Adipocyte (in vitro differentiated cells): ENCODE measurements at regions not wholly inside any gene's neighbourhood (a gene's known extent, or its start where the extent isn't known, plus 50 kb on each side); places are given as distances from the start of the nearest gene placed in this dataset.

Source experiments
- DNase-seq: peaks from one replicate; pipeline ENCODE4 v3.0.0-alpha.2; 2015; ENCODE audit warnings: low read depth
- H3K27me3 ChIP-seq: replicated peaks from 2 replicates; pipeline ENCODE4 v1.7.0; 2013; ENCODE audit warnings: mild to moderate bottlenecking, low read length, moderate library complexity; ENCODE audit not compliant: control insufficient read depth, insufficient read depth
- H3K36me3 ChIP-seq: 2 replicates; pipeline ENCODE4 v1.7.0; 2013; ENCODE audit warnings: low read length, mild to moderate bottlenecking, moderate library complexity; ENCODE audit not compliant: control insufficient read depth, insufficient read depth, severe bottlenecking
- H3K4me1 ChIP-seq: 2 replicates; pipeline ENCODE4 v1.7.0; 2013; ENCODE audit warnings: mild to moderate bottlenecking, low read length, moderate library complexity; ENCODE audit not compliant: control insufficient read depth, insufficient read depth
- H3K4me3 ChIP-seq: 2 replicates; pipeline ENCODE4 v1.7.0; 2013; ENCODE audit warnings: mild to moderate bottlenecking, low read length, moderate library complexity
- H3K9ac ChIP-seq: 2 replicates; pipeline ENCODE4 v1.7.0; 2013; ENCODE audit warnings: mild to moderate bottlenecking, low read length, moderate library complexity
- H3K9me3 ChIP-seq: 2 replicates; pipeline ENCODE4 v1.7.0; 2013; ENCODE audit warnings: mild to moderate bottlenecking, low read length, moderate library complexity; ENCODE audit not compliant: control insufficient read depth

DNA sequence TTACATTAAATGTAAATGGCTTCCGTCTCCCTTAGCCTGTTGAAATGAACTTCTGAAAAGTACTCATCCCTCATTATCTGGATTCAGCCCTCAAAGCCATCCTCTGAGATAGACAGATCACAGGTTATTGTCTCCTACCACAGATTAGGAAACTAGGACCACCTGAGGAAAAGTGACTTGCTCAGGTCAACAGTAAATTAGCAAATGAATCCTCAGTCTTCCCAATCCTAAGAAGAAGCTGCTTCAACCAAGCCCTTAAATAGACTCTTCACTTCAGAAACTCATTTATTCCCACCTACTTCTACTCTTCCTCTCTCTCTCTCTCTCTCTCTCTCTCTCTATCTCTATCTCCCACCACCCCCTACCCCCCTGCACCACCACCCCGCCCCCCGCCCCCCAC is 152.3 kb downstream of the DMRTA2 start:
- H3K36me3 ChIP-seq = no peaks in the 10 kb centered on the region
- no peak overlapping the region for H3K9ac ChIP-seq
- H3K27me3 ChIP-seq = no peaks in the 10 kb centered on the region
- H3K4me3 ChIP-seq = no peak overlapping the region
- H3K4me1 ChIP-seq = peaks cover 29% of the 10 kb centered on the region
- DNase-seq = no peak
- H3K9me3 ChIP-seq = no peaks in the 10 kb centered on the region

DNA sequence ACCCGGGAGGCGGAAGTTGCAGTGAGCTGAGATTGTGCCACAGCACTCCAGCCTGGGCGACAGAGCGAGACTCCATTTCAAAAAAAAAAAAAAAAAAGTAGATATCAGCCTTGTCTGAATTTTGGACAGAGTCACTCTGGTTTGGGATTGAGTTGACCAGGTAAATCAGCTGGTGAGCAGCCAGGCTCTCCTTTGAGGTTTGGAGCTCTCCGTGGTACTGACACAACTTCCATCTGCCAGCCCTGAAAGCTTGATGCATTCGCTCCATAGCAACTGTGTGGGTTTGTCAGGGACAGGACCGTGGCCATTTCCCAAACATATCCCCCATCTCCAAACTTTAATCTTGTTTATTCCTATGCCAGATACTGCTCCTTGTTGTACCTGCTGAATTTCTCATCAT is 155.2 kb downstream of the DMRTA2 start:
- H3K4me1 ChIP-seq = peaks cover 43% of the 10 kb centered on the region
- H3K9me3 ChIP-seq = no peaks in the 10 kb centered on the region
- no peaks in the 10 kb centered on the region for H3K27me3 ChIP-seq
- peak; percentile 4 for DNase-seq
- H3K4me3 ChIP-seq = no peak overlapping the region
- no peak overlapping the region for H3K9ac ChIP-seq
- H3K36me3 ChIP-seq = no peaks in the 10 kb centered on the region

DNA sequence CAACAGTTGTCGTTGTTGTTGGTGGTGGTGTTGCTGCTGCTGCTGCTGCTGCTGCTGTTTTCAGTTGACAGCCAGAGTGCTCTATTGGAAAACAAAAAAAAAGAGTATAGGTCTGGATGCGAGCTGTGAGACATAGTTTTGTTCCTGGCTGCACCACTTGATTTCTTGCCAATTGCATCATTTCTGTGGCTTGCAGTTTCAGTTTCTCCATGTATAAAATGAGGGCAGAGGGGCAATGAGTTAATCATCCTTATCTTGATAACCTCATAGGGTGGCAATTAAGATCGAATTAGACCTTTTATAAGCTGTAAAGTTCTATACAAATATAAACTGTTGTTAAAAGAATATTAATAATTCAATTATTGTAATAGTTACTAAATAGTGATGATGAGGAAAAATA is 156.7 kb downstream of the DMRTA2 start:
- DNase-seq = peak; percentile 60
- H3K36me3 ChIP-seq = no peaks in the 10 kb centered on the region
- peak overlapping the region; percentile 51 for H3K4me3 ChIP-seq
- peak overlapping the region; percentile 70 for H3K9ac ChIP-seq
- peaks cover 32% of the 10 kb centered on the region for H3K4me1 ChIP-seq
- H3K27me3 ChIP-seq = no peaks in the 10 kb centered on the region
- no peaks in the 10 kb centered on the region for H3K9me3 ChIP-seq

DNA sequence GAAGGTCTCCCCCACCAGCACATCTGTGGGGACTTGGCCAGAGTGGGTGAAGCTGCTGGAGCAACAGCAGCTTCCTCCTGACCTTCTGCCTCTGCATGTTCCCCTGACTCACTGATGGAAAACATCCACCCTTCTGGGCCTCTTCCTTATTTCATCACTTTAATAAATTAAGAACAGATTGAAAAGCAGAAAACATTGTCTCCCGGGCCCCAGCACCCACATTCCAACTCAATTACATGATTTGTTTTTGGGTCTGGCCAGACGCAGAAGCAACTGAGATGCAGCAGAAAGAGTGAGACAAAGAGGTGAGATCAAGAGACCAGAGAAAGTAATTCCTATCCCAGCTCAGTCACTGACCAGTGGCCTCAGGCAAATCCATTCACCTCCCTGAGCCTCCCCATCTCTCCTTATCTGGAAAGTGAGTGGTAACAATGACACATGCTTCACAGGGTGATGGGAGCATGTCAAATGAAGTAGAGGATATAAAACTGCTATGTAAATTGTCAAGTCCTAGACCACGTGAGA is 157.1 kb downstream of the ELAVL4 start:
- H3K4me3 ChIP-seq = peak overlapping the region; percentile 51
- peaks cover 32% of the 10 kb centered on the region for H3K4me1 ChIP-seq
- H3K9me3 ChIP-seq = no peaks in the 10 kb centered on the region
- H3K36me3 ChIP-seq = no peaks in the 10 kb centered on the region
- peak; percentile 67 for DNase-seq
- peak overlapping the region; percentile 70 for H3K9ac ChIP-seq
- H3K27me3 ChIP-seq = no peaks in the 10 kb centered on the region

DNA sequence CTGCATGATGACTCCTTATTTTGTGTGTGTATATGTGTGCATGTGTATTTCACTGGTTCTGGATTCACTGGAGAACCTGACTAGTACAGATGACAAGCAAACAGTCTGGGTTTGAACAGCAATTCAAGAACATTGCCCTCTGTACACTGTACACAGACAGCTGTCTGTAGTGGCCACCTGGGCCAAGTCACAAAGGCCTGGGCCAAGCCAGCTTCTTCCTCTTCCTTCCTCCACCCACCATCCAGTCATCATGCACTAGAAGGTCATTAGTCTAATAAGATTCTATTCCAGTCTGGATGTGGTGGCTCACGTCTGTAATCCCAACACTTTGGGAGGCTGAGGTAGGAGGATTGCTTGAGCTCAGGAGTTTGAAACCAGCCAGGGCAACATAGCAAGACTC is 155.9 kb downstream of the ELAVL4 start:
- no peak overlapping the region for H3K9ac ChIP-seq

DNA sequence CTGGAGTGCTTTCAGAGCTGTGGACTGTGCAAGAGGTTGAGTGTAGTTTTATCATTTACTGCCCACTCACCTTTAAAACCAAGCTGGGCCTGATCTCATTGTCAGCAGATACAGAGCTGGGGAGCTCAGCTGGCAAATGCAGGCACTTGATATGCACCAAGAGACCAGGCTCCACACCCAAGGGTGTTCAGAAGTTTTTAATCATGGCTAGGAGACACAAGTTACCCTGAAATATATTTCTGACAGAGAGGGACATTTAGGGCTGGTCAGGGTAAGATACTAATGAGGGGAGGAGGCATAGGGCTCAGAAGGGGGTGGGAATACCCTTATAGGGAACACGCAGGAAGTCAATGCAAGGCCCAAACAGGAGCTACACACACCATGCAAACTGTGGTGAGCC is 153.7 kb downstream of the ELAVL4 start:
- H3K9me3 ChIP-seq = no peaks in the 10 kb centered on the region
- no peak for DNase-seq
- no peaks in the 10 kb centered on the region for H3K27me3 ChIP-seq
- H3K4me1 ChIP-seq = peaks cover 32% of the 10 kb centered on the region
- no peak overlapping the region for H3K9ac ChIP-seq
- no peaks in the 10 kb centered on the region for H3K36me3 ChIP-seq
- no peak overlapping the region for H3K4me3 ChIP-seq

More for the DNA sequence above, 155.9 kb downstream of the ELAVL4 start:
- no peaks in the 10 kb centered on the region for H3K9me3 ChIP-seq
- H3K27me3 ChIP-seq = no peaks in the 10 kb centered on the region
- DNase-seq = no peak
- H3K36me3 ChIP-seq = no peaks in the 10 kb centered on the region
- H3K4me1 ChIP-seq = peaks cover 32% of the 10 kb centered on the region
- H3K4me3 ChIP-seq = no peak overlapping the region

DNA sequence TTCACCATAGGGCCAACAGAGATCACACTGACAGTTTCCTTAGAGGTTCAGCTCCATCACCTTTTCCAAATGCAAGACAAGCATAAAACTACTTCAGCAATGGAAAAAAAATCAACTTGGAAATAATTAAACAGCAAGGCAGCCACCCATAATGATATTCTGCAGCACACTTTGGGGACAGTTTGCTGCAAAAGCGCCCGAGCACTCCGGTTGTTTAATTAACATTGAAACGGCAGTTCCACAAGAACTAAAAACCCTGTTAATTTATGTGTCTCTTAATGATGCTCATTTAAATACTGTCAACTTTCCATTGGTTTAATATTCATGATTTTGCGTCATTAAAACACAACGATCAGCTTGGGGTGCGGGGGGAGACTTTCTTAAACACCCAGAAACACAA is 153.2 kb downstream of the ELAVL4 start:
- Histone ChIP-seq H3K4me1 (peaks cover 28% of the 10 kb centered on the region), H3K27me3 (no peaks in the 10 kb centered on the region), H3K36me3 (no peaks in the 10 kb centered on the region), H3K9ac (no peak overlapping the region), H3K4me3 (no peak overlapping the region), H3K9me3 (no peaks in the 10 kb centered on the region)
- no peak for DNase-seq

DNA sequence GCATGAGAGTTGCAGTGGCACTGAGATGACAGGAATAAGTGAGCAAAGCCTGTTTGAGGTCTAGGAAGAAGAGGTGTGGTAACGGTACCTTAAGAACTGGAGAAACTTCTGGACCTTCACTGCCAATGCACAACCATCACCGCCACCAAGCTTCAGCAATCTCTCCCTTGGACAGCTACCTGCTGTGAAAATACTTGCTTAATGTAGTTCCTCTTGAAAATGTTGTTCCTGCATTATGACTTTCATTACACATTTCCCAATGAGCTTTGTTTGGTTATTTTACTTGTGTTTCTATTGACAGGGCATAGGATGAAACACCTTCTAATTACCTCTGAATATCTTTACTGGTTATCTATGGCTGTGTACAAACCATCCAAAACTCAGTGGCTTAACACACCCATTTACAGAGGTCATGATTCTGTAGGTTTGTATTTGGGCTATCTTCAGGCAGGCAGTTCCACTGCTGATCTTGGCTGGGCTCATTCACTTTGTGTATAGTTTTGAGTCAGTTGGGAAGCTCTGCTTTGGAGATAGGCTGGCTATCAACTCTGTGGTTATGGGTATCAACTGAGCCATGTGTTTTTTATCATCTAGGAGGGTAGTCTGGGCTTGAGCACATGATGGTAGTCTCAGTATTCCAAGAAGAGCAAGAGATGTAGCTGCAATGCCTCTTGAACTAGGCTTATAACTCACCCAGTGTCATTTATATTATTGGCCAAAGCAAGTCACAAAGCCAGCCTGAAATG is 149.4 kb downstream of the ELAVL4 start:
- Histone ChIP-seq H3K36me3 (no peaks in the 10 kb centered on the region), H3K27me3 (no peaks in the 10 kb centered on the region), H3K4me3 (no peak overlapping the region), H3K4me1 (no peaks in the 10 kb centered on the region), H3K9me3 (no peaks in the 10 kb centered on the region), H3K9ac (no peak overlapping the region)
- DNase-seq = no peak

DNA sequence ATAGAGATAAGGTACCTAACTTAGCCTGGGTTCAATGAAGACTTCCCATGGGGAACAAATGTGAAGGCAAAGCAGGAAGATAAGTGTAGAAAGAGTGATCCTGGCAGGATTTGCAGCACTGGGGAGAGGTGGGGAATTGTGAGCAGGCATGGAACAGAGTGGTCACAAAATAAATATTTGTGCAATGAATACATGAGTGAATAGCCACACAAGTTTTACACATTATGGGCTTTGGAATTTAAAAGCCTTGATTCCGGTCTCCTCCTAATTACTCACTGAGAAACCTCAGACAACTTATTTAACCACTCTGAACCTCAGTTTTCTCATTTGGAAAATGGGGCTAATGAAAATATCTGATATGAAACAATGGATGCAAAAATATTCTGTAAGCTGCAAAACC is 148.3 kb downstream of the ELAVL4 start:
- Histone ChIP-seq H3K4me3 (no peak overlapping the region), H3K4me1 (no peaks in the 10 kb centered on the region), H3K9me3 (no peaks in the 10 kb centered on the region), H3K36me3 (no peaks in the 10 kb centered on the region), H3K9ac (no peak overlapping the region), H3K27me3 (no peaks in the 10 kb centered on the region)
- no peak for DNase-seq
